Stimulated activated CD4-positive, alpha-beta T cell treated with anti-CD3 and anti-CD28 coated beads, TNF-alpha, amount 100 ng/mL, for 48 hours (primary cell): ENCODE measurements at regions not wholly inside any gene's neighbourhood (a gene's known extent, or its start where the extent isn't known, plus 50 kb on each side); places are given as distances from the start of the nearest gene placed in this dataset.

Source experiments
- DNase-seq, 3 donors: peaks; one replicate each; pipeline ENCODE4 v3.0.0-alpha.2; 2020; ENCODE audit warnings: low read depth in 3 of 3

DNA sequence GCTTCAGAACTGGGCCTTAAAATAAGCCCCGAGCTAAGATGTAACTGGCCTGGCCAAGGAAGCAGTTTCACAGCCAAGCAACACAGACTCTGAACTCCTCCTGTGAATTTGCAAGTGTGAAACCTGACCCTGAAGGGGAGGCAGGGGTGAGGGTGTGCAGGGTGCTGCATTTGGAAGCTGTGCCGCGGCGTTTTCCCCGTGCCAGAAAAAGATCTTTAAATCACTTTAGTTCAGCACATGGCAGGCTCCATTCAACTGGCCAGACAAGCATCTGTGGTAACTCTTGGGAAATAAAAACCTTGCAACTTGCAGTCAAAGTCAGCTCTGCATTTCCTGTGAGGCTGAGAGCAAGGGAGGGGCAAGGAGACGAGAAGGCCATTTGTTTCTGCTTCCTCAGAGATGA, 209.3 kb upstream of the SOX11 start:
- no peak for DNase-seq

DNA sequence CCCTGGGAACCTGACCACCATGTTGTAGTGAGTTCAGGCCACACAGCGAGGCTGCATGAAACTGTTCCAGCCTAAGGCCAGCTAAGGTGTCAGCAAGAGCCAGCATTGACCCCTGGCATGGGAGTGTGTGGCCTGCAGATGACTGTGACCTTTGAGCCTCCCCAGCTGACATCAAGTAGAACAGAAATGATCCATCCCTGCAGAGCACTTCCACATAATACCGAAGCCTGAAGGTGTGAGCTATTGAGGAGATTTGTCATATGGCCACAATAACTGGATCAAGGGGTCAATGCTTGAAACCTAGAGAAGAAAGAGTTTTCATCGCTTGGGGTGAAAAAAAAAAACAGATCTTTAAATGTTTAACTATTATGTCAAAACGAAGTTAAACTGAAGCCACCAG, 207.3 kb upstream of the SOX11 start:
- no peak for DNase-seq

DNA sequence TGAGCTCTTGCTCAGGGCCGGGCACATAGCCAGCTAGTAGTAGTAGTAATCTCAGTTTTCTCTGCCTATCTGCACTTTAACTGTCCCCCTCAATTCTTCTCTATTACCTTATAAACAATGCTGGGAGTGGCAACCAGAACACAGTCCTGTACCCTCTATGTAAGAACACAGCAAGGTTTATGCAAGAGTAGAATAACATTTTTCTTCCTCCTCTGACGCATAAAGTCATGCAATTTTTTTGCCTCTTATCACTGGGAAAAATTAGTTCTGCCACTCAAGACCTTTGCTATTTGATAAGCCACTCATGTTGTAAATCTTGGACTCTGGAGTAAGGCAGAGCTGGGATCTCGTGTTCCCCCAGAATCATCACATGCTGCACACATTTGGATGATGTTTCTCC, 200.7 kb upstream of the SOX11 start:
- DNase-seq: no peak

DNA sequence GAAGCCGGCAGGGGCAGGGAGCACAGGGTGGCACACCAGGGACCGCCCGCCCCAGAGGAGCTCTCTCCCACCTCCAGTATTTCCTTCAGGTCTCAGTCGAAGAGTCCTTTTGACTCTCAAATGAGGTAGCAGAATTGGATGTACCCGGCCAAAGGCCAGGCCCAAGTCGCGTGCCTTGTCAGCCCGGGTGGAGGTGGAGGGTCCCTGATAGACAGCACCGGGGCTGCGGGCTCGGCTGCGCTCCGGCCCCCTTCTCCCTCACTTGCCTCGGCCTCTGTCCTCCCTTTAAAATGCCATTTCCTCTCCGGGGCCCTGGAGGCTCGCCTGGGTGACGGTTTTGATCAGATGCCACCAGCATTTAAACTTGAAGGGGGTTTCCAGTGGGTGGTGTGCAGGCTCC, 198.9 kb upstream of the SOX11 start:
- DNase-seq: no peak

DNA sequence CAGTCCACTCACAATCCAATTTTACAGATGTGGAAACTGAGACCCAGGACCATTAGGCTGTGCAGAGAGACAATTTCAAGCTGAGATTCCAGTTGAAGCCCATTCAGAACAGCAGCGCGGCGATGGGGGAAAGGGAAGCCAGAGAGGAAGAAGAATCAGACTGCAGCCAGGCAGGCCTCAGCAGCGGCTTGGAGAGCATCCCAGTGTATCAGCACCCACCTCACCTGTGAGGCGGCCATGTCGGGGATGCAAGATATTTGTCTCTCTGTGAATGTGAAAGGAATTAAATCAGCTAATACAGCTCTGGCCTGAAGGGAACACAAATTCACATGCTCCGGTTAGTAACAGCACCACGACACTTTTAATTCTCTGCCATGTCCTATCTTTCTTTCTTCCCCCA, 198.0 kb upstream of the SOX11 start:
- DNase-seq: no peak

GRCh38 chr2:5495586-5495985, 196.6 kb upstream of the SOX11 start:
- no peak for DNase-seq

DNA sequence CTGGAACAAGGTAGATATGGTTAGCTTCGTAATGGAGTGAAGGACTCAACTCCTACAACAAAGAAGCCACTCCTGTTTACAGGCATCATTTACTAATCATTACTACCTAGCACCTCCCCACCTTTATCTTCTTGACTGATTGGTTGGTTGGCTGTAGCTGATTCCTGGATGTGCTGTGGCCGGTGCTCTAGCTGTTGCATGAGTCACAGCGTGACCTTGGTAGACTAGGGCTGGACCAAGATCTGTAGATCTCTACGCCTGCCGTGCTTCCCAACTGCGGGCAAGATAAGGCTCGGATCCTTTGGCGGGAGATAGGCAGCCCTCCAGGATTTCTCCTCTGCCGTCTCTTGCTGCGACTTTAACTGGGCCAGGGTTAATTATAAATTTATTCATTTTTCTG, 194.3 kb upstream of the SOX11 start:
- DNase-seq: no peak

DNA sequence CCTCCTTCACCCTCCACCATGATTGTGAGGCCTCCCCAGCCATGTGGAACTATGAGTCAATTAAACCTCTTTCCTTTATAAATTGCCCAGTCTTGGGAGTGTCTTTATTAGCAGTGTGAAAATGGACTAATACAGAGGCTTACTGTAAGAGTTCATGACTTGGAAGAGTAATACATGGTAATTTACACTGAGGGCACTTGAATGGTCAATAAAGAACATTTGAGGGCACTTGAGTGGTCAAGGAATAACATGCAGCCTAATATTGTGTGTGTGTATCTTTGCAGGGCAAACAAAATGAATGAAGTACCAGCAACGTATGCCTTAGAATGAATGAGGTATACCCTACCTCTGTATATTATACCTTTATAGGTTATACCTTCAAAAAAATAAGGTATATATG, 190.4 kb upstream of the SOX11 start:
- DNase-seq: no peak

GRCh38 chr2:5502385-5502784, 189.8 kb upstream of the SOX11 start:
- no peak for DNase-seq

GRCh38 chr2:5504756-5505155, 187.4 kb upstream of the SOX11 start:
- no peak for DNase-seq

GRCh38 chr2:5507367-5507766, 184.8 kb upstream of the SOX11 start:
- no peak for DNase-seq

DNA sequence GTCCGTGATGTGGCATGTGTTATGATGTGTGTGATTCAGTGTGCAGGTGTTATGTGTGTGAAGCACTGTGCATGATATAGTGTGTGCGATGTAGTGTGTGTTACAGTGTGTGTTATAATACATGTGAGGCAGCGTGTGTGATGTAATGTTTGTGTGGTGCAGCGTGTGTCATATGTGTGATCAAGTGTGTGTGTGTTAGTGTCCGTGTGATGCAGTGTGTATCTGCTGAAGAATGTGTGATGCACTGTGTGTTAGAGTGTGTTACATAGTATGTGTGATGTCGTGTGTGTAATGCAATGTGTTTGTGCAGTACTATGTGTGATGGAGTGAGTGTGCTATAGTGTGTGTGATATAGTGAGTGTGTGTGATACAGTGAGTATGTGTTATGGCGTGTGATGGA, 182.8 kb upstream of the SOX11 start:
- no peak for DNase-seq

DNA sequence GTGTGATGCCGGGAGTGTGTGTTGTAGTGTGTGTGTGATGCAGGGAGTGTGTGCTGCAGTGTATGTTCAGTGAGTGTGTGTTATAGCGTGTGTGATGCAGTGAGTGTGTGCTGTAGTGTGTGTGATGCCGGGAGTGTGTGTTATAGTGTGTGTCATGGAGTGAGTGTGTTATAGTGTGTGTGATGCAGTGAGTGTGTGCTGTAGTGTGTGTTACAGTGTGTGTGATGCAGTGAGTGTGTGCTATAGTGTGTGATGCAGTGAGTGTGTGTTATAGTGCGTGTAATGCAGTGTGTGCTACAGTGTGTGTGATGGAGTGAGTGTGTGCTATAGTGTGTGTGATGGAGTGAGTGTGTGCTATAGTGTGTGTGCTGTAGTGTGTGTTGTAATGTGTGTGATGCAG, 182.1 kb upstream of the SOX11 start:
- no peak for DNase-seq

- no peak for DNase-seq
Measured at GRCh38 chr2:5515693-5516092, 176.5 kb upstream of the SOX11 start.

- DNase-seq: no peak
Measured at GRCh38 chr2:5519286-5519685, 172.9 kb upstream of the SOX11 start.

- no peak for DNase-seq
Measured at GRCh38 chr2:5520463-5520972, 171.7 kb upstream of the SOX11 start.

GRCh38 chr2:5521461-5521860, 170.7 kb upstream of the SOX11 start:
- no peak for DNase-seq

GRCh38 chr2:5524551-5524950, 167.6 kb upstream of the SOX11 start:
- DNase-seq: no peak

DNA sequence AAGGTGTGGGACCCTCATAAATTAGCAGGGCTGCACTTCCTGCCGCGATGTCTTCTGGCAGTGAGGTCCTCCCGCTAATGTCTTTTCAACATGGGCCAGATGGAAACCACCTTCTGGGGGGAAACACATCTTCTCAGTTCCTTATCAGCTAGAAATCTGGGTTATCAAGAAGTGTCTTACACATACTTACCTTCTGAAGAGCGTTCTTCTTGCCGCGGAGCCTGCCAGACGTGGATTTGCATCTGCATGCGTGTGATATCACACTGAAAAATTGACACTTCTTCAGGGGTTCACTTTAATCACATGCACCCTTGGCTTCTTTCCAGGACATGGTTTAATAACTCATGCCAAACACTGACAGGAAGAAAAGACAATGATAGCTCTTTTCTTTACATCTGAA, 163.5 kb upstream of the SOX11 start:
- DNase-seq: no peak

GRCh38 chr2:5530011-5530696, 162.0 kb upstream of the SOX11 start:
- DNase-seq: no peak

DNA sequence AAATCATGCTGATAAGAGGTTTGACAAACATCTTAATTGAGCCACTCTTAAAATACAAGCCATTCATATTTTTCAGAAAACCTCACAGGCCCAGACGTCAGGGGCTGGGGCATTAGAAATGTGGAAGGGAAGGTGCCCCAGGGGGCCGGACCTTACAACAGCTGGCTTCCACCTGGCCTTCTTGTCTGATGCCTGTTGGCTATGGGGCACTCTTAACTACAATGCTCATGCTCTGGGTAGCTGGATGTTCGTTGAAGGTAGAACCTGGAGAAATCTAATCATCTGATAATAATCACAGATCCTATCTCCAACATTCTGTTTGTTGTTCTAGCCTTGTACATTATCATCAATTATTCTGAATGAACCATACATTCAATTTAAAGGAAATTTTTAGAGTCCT, 156.9 kb upstream of the SOX11 start:
- no peak for DNase-seq

GRCh38 chr2:5537180-5537688, 154.9 kb upstream of the SOX11 start:
- DNase-seq: no peak

DNA sequence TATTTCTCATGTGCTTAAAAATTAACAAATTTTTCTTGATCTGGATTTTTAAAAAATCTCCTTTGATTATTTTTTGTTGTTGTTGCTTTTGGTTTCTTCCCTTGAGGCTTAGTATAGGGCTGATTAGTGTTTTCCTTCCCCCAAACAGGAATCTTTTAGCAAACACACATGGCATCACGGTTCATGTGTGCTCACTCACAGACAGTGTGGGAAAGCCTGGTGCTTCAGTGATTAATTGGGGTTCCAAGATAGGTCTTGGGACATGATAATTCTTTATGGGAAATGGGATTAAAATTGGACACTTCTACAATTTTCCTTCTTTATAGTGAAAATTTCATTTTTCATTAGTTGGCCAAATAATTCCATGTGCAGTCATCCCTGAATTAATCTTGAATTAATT, 153.9 kb upstream of the SOX11 start:
- no peak for DNase-seq

GRCh38 chr2:5538772-5539171, 153.4 kb upstream of the SOX11 start:
- no peak for DNase-seq
